ENCODE measurements at regions not wholly inside any gene's neighbourhood (a gene's known extent, or its start where the extent isn't known, plus 50 kb on each side); places are given as distances from the start of the nearest gene placed in this dataset.
A peak's percentile ranks its signal among the peaks of the same experiment; 100 is the strongest.

GRCh38 chr22:27552176-27552575 is 249.4 kb downstream of the MN1 start:
- H3K9me3 Mint-ChIP-seq: no peaks in the 10 kb centered on the region
- no peak for TF ChIP-seq CTCF (conservative IDR thresholded peaks at IDR 0.05)
- no peak overlapping the region for H3K4me3 Mint-ChIP-seq
- no peak for DNase-seq (ENCODE audit: low read depth, low spot score)
- peaks cover 42% of the 10 kb centered on the region for H3K4me1 Mint-ChIP-seq
- no peaks in the 10 kb centered on the region for H3K36me3 Mint-ChIP-seq (ENCODE audit: low read depth)
- peaks cover 3% of the 10 kb centered on the region for H3K27me3 Mint-ChIP-seq (ENCODE audit: low read depth)
- no peak overlapping the region for H3K27ac Mint-ChIP-seq (ENCODE audit: unreplicated experiment)

- Mint-ChIP-seq H3K27ac (ENCODE audit: unreplicated experiment) (no peak overlapping the region), H3K27me3 (ENCODE audit: low read depth) (peaks cover 3% of the 10 kb centered on the region), H3K4me3 (no peak overlapping the region), H3K9me3 (no peaks in the 10 kb centered on the region), H3K36me3 (ENCODE audit: low read depth) (no peaks in the 10 kb centered on the region), H3K4me1 (peaks cover 48% of the 10 kb centered on the region)
- DNase-seq (ENCODE audit: low read depth, low spot score): no peak
- TF ChIP-seq CTCF (conservative IDR thresholded peaks at IDR 0.05): no peak
These were observed 248.7 kb downstream of the MN1 start for GRCh38 chr22:27552863-27553262.

- peaks cover 44% of the 10 kb centered on the region for H3K4me1 Mint-ChIP-seq
- no peaks in the 10 kb centered on the region for H3K36me3 Mint-ChIP-seq (ENCODE audit: low read depth)
- peak overlapping the region; percentile 58 for H3K4me3 Mint-ChIP-seq
- no peaks in the 10 kb centered on the region for H3K9me3 Mint-ChIP-seq
- peaks cover 3% of the 10 kb centered on the region for H3K27me3 Mint-ChIP-seq (ENCODE audit: low read depth)
- no peak for DNase-seq (ENCODE audit: low read depth, low spot score)
- peak overlapping the region; percentile 65 for H3K27ac Mint-ChIP-seq (ENCODE audit: unreplicated experiment)
- TF ChIP-seq CTCF (conservative IDR thresholded peaks at IDR 0.05): no peak
These were observed 247.3 kb downstream of the MN1 start for GRCh38 chr22:27554106-27554811.

- H3K27me3 Mint-ChIP-seq (ENCODE audit: low read depth): peaks cover 3% of the 10 kb centered on the region
- H3K4me1 Mint-ChIP-seq: peaks cover 44% of the 10 kb centered on the region
- TF ChIP-seq CTCF (conservative IDR thresholded peaks at IDR 0.05): no peak
- no peak overlapping the region for H3K4me3 Mint-ChIP-seq
- H3K9me3 Mint-ChIP-seq: no peaks in the 10 kb centered on the region
- no peak for DNase-seq (ENCODE audit: low read depth, low spot score)
- no peak overlapping the region for H3K27ac Mint-ChIP-seq (ENCODE audit: unreplicated experiment)
- H3K36me3 Mint-ChIP-seq (ENCODE audit: low read depth): no peaks in the 10 kb centered on the region
These were observed 246.6 kb downstream of the MN1 start for GRCh38 chr22:27554841-27555456.

- Mint-ChIP-seq H3K36me3 (ENCODE audit: low read depth) (no peaks in the 10 kb centered on the region), H3K27me3 (ENCODE audit: low read depth) (peaks cover 3% of the 10 kb centered on the region), H3K9me3 (no peaks in the 10 kb centered on the region), H3K4me1 (peaks cover 58% of the 10 kb centered on the region), H3K4me3 (no peak overlapping the region), H3K27ac (ENCODE audit: unreplicated experiment) (peak overlapping the region; percentile 48)
- DNase-seq (ENCODE audit: low read depth, low spot score): no peak
- no peak for TF ChIP-seq CTCF (conservative IDR thresholded peaks at IDR 0.05)
These were observed 245.2 kb downstream of the MN1 start for GRCh38 chr22:27556371-27556770.
